ENCODE measurements at regions not wholly inside any gene's neighbourhood (a gene's known extent, or its start where the extent isn't known, plus 50 kb on each side); places are given as distances from the start of the nearest gene placed in this dataset.

- TF ChIP-seq CREB1 (IDR thresholded peaks at IDR 0.05) (no peak), CREB1 (CRISPR knock-in tag; IDR thresholded peaks at IDR 0.05) (no peak), FOXP1 (IDR thresholded peaks at IDR 0.05) (no peak), FOXP1 (CRISPR knock-in tag; IDR thresholded peaks at IDR 0.05) (no peak), CTCF (CRISPR knock-in tag; IDR thresholded peaks at IDR 0.05) (no peak), RFX5 (IDR thresholded peaks at IDR 0.05; ENCODE audit: low read depth, low read length) (no peak), ZBTB1 (CRISPR knock-in tag; IDR thresholded peaks at IDR 0.05; ENCODE audit: borderline replicate concordance) (no peak), NR2C2 (CRISPR knock-in tag; IDR thresholded peaks at IDR 0.05; ENCODE audit: borderline replicate concordance) (no peak), JUN (CRISPR knock-in tag; IDR thresholded peaks at IDR 0.05) (no peak), ARID3A (IDR thresholded peaks at IDR 0.05; ENCODE audit: low read depth, low read length) (no peak), CHD4 (IDR thresholded peaks at IDR 0.05; ENCODE audit: borderline replicate concordance, low read length) (no peak), RAD21 (CRISPR knock-in tag; IDR thresholded peaks at IDR 0.05) (no peak)
Measured at GRCh38 chr4:66589183-66589582, 918.9 kb upstream of the EPHA5 start.

All from HepG2 (cell line).